Fibroblast of mammary gland (primary cell): ENCODE measurements at regions not wholly inside any gene's neighbourhood (a gene's known extent, or its start where the extent isn't known, plus 50 kb on each side); places are given as distances from the start of the nearest gene placed in this dataset.

Source experiments
- DNase-seq: peaks from one replicate; pipeline ENCODE4 v3.0.0-alpha.2; 2010; ENCODE audit warnings: low read depth
- H3K4me3 ChIP-seq: 2 replicates; pipeline ENCODE4 v1.5.1; 2011; ENCODE audit warnings: low read depth, mild to moderate bottlenecking, low read length, moderate library complexity; ENCODE audit not compliant: control insufficient read depth
- CTCF ChIP-seq: conservative IDR thresholded peaks from 2 replicates; pipeline ENCODE4 v1.5.1; 2011; ENCODE audit warnings: low read depth, low read length, inconsistent platforms; ENCODE audit not compliant: control insufficient read depth, insufficient read depth

DNA sequence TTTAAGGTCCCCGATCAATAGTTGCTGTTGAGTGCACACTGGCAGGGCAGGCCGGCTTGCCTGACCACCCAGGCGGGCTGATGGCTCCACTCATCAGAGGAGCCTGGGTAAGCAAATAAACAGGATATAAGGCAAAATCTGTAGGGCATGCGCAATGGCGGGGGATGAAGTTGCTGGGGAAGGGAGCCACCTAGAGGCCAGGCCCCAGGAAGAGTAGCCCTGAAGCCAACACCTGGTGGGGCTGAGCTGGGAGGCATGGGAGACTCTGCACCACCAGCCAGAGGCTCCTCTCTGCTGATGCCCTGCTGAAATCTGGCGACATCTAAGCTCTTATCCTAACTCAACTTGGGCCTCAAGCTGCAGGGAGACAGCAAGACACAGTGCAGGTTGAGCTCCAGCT lies 324.3 kb downstream of the ZNF536 start:
- DNase-seq = no peak

DNA sequence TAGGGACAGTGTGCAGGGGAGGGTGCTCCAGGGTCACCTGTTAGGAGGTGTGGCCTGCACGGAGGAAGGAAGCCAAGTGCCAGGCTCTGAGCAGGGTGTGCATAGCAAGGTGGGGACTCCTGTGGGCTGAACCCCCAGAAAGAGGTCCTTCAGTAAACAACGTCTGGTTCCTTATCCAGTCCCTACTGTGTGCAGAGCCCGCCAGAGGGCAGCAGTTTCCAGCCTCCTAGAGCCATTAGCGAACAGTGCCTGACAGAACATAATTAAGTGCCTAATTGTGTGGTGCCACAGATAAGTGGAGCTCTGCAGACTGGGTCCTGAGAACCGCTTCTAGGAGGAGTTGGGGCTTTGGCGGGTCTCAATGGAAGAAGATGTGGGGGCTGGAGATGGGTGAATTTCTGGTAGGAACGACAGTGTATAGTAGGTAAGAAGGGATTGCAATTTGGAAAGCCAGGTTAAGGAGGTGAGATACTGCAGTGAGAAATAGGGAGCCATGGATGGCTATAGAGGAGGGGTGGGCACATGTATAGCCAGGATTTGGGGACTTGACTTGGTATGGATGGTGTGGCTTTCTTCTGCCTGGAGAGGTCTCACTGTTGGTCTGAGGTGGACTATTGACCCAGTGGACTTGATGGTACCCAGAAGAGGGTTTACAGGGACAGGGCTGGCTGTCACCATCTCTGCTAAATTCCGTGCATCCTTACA lies 323.1 kb downstream of the ZNF536 start:
- no peak for DNase-seq
- no peak overlapping the region for H3K4me3 ChIP-seq
- no peak for TF ChIP-seq CTCF

More for the DNA sequence above, 324.3 kb downstream of the ZNF536 start:
- TF ChIP-seq CTCF = peak; percentile 4
- H3K4me3 ChIP-seq = no peak overlapping the region

DNA sequence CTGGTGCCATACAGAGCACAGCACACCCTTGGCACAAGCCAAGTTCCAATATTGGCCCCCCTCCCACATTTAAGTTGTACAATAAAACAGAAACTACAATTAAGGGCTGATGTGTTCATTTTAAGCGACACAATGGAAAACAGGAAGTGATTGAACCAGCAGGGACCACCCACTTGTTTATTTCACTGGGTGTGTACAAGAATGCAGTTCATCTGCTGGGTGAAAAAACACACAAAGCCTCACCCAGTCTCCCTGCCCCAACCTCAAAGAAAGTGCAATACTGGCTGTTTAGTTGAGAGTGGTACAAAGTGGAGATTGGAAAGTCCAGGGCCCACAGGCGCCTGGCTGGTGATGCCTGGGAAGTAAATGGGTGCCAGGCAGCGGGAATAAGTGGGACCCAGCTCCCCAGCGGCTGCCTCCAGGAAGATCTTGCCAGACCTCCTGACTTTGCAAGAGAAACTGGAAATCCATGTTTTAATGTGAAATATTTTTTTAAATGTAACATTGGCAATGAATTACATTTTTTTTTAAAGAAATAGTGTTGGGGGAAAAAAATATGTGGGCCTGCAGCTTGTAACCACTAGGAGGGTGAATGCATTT lies 322.1 kb downstream of the ZNF536 start:
- no peak for TF ChIP-seq CTCF
- DNase-seq = no peak
- H3K4me3 ChIP-seq = no peak overlapping the region

- no peak for TF ChIP-seq CTCF
- no peak for DNase-seq
- no peak overlapping the region for H3K4me3 ChIP-seq
Observed at GRCh38 chr19:30692879-30693503, 320.8 kb downstream of the ZNF536 start.

DNA sequence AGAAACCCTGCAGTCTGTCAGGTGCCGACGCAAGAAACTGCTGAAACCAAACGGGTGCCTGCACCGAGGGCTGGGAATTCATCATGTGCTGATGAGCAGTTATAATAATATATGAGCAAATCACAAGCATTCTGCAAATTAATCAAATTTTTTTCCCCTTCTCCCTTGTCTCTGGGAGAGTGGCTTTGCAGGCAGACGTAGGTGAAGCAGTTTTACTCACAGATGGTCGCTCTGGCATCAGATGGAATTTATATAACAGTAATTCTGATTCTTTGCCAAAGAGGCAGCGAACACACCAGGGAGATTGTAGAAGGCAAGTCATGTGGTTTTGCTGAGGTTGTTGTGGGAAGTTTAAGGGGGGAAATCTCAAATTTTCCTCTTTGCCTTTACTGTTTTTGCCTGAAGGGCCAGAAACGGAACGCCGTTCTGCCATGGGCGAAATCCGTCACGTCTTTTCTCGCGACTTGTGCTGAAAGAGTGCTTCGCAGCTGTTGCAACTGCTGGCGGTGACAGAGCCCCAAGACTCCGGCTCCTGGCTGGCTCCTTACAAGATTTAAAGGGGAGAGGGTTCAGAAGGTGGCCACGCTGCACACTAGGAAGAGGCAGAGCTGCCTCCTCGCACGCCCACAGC lies 320.1 kb downstream of the ZNF536 start:
- DNase-seq = peak; percentile 5
- TF ChIP-seq CTCF = no peak
- no peak overlapping the region for H3K4me3 ChIP-seq

- no peak overlapping the region for H3K4me3 ChIP-seq
- TF ChIP-seq CTCF = no peak
- DNase-seq = no peak
Observed at GRCh38 chr19:30691819-30692166, 319.6 kb downstream of the ZNF536 start.
